ENCODE measurements at regions not wholly inside any gene's neighbourhood (a gene's known extent, or its start where the extent isn't known, plus 50 kb on each side); places are given as distances from the start of the nearest gene placed in this dataset.

DNA sequence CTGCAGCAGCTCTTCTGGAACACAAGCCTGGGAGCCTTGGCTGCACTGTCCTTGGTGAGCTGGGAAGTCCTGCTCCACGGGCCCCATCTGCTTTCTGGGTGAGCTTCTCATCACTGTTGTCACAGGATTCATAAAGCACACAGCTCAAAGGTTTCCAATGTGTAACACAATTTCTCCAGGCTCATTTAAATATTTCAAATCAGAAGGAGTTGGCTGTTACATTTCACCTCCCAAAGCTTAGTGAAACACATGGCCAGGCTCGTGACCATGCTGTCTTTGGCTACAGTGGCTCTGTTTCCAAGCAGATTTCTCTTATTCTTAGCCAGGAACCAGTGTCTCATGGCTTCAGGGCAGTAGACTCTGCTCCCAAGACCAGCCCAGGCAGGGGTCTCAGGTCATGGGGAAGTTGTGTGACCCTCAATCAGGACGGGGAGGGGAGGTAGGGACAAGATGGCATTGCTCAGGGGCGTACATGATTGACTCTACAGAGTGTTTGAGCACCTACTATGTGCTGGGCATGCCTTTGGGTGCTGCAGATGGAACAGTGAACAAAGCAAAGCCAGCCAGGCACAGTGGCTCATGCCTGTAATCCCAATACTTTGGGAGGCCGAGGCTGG lies 353.0 kb downstream of the NPHP4 start:
- no peak for TF ChIP-seq POLR2AphosphoS5 (IDR thresholded peaks at IDR 0.05)
- TF ChIP-seq, protein P1, sequence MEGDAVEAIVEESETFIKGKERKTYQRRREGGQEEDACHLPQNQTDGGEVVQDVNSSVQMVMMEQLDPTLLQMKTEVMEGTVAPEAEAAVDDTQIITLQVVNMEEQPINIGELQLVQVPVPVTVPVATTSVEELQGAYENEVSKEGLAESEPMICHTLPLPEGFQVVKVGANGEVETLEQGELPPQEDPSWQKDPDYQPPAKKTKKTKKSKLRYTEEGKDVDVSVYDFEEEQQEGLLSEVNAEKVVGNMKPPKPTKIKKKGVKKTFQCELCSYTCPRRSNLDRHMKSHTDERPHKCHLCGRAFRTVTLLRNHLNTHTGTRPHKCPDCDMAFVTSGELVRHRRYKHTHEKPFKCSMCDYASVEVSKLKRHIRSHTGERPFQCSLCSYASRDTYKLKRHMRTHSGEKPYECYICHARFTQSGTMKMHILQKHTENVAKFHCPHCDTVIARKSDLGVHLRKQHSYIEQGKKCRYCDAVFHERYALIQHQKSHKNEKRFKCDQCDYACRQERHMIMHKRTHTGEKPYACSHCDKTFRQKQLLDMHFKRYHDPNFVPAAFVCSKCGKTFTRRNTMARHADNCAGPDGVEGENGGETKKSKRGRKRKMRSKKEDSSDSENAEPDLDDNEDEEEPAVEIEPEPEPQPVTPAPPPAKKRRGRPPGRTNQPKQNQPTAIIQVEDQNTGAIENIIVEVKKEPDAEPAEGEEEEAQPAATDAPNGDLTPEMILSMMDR (IDR thresholded peaks at IDR 0.05): no peak
- TF ChIP-seq POLR2A (IDR thresholded peaks at IDR 0.05): no peak

All from breast epithelium (tissue), 3 donors.